ENCODE measurements at regions not wholly inside any gene's neighbourhood (a gene's known extent, or its start where the extent isn't known, plus 50 kb on each side); places are given as distances from the start of the nearest gene placed in this dataset.

DNA sequence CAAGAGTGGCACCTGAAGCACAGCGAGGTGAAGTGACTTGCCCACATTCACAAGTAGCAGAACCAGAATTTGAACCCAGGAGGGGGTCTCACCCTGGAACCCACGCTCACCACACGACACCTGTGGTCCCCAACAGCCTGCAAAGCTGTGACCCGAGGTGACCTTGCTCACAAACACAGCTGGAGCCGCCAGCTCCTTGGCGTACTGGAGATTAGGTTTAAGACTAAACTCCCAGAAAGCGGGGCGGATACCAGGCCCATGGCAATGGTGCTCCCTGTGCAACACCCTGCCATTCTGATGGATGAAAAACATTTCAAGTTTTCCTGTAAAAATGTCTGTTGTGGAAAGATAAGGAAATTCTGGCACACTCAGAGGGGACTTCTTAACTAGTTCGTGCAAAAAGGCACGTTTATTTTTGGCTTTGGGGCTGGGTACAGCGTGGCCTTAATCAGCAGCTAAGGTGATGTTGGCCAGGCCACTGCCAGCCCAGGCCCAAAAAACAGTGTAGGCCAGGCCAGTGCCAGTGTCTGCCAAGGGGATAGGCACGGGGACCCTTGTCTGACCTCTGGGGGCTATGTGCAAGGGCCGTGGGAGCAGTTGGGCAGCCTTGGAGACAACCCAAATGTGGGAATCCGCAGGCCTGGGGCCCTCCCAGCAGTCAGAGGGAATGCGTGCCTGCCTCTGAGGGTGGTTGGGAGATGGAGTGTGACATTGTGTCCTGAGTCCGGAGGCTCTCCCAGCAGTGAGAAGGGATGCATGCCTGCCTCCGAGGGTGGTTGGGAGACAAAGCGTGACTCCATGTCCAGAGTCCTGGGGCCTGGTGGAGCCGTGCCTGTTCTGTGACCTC lies 185.0 kb upstream of the HS6ST1 start:
- no peak for TF ChIP-seq CTCF (conservative IDR thresholded peaks at IDR 0.05; ENCODE audit: low read depth, low read length)
- no peak for TF ChIP-seq EZH2phosphoT487 (IDR thresholded peaks at IDR 0.05; ENCODE audit: borderline replicate concordance, low read length)
